Activated naive CD4-positive, alpha-beta T cell treated with anti-CD3 and anti-CD28 coated beads, Interleukin-2, amount 10 ng/mL, durations not matched to agents 7 days and 5 days (primary cell): ENCODE measurements at regions not wholly inside any gene's neighbourhood (a gene's known extent, or its start where the extent isn't known, plus 50 kb on each side); places are given as distances from the start of the nearest gene placed in this dataset.
"Not testable (repeated sequence)": the region's sequence is repeated elsewhere in the genome, so short reads cannot be mapped to it uniquely, and the experiment has no call there.

Experiments
- CTCF ChIA-PET: fragments of 350-600 bp; sonication (Branson Sonifier 250); formaldehyde crosslinking; loops from one replicate; lab custom pipeline; 2021; ENCODE audit warnings: antibody characterized with exemption; lab: Charles Lee
- DNase-seq: peaks from one replicate; pipeline ENCODE4 v3.0.0-alpha.2; 2020
- H3K27ac Mint-ChIP-seq: one replicate; pipeline ENCODE4 v1.8.0; 2021; ENCODE audit warnings: mild to moderate bottlenecking, moderate library complexity, mixed read lengths
- H3K27me3 Mint-ChIP-seq: one replicate; pipeline ENCODE4 v1.8.0; 2021; ENCODE audit warnings: mild to moderate bottlenecking, mixed read lengths
- H3K36me3 Mint-ChIP-seq: one replicate; pipeline ENCODE4 v1.8.0; 2021; ENCODE audit warnings: mixed read lengths
- H3K4me1 Mint-ChIP-seq: one replicate; pipeline ENCODE4 v1.8.0; 2021; ENCODE audit warnings: mixed read lengths
- H3K4me3 Mint-ChIP-seq: one replicate; pipeline ENCODE4 v1.8.0; 2021; ENCODE audit warnings: mild to moderate bottlenecking, moderate library complexity, mixed read lengths
- H3K9me3 Mint-ChIP-seq: one replicate; pipeline ENCODE4 v1.8.0; 2021; ENCODE audit warnings: mixed read lengths

DNA sequence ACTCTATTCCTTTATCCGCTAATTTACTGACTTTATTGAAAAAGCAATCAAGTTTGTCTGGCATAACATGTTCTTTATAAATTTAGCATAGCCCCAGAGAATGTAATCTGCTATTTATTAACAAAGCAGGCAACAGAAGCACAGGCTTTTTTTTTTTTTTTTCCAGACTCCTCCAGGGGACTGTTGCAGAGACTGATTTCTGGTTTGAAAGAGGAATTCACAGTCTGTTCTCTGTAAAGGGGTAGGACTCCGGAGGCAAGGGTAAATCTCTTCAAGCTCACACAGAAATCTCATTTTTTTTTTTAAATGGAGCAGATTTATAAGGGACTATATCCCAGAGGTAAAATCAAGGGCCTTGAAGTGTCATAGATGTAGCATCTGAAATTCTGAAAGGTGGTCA lies 1386.5 kb upstream of the CDH8 start:
- DNase-seq: no peak
- H3K27ac Mint-ChIP-seq: no peak overlapping the region
- CTCF ChIA-PET: no interaction called here
- no peak overlapping the region for H3K4me3 Mint-ChIP-seq
- no peaks in the 10 kb centered on the region for H3K4me1 Mint-ChIP-seq
- H3K36me3 Mint-ChIP-seq: no peaks in the 10 kb centered on the region
- no peaks in the 10 kb centered on the region for H3K27me3 Mint-ChIP-seq
- H3K9me3 Mint-ChIP-seq: peaks cover 10% of the 10 kb centered on the region

DNA sequence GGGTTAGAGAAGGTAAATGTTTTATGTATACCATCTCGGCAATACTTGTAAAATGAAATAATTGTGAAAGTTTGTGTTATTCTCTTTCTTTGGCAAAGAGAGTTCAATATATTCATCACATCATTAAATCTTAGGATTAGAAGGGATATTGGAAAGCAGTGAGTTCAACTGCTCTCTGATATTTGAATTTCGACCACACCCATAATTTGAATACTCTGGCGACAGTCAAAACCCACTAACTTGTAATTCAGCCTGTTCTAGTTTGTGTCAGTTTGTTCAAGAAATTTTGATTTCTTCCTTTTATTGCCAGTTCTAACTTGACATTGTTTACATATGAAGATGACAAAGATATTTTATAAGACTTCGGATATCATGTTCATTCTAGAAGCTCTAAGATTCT lies 1380.5 kb upstream of the CDH8 start:
- Mint-ChIP-seq H3K4me3 (no peak overlapping the region), H3K9me3 (peaks cover 13% of the 10 kb centered on the region), H3K36me3 (no peaks in the 10 kb centered on the region), H3K4me1 (no peaks in the 10 kb centered on the region), H3K27ac (no peak overlapping the region), H3K27me3 (no peaks in the 10 kb centered on the region)
- CTCF ChIA-PET: no interaction called here
- DNase-seq: no peak

- CTCF ChIA-PET: no interaction called here
- H3K4me1 Mint-ChIP-seq: no peaks in the 10 kb centered on the region
- H3K4me3 Mint-ChIP-seq: no peak overlapping the region
- H3K27ac Mint-ChIP-seq: no peak overlapping the region
- H3K36me3 Mint-ChIP-seq: no peaks in the 10 kb centered on the region
- DNase-seq: no peak
- H3K27me3 Mint-ChIP-seq: no peaks in the 10 kb centered on the region
- H3K9me3 Mint-ChIP-seq: peaks cover 13% of the 10 kb centered on the region
These were observed 1378.8 kb upstream of the CDH8 start for GRCh38 chr16:63415014-63415413.

DNA sequence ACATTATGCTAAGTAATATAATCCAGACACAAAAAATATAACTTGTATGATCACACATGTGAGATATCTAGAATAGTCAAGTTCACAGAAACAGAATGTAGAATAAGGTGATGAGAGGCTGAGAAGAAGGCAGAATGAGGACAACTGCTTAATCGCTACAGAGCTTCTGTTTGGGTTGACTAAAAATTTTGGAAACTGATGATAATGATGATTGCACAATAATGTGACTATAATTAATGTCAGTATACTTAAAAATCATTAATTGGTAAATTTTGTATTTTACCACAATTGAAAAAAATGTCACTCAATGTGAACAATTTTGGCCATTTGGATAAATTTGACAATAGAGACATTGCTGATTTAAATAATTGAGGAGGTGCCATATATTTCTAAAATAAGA lies 1374.4 kb upstream of the CDH8 start:
- Mint-ChIP-seq H3K4me3 (no peak overlapping the region), H3K27me3 (no peaks in the 10 kb centered on the region), H3K4me1 (no peaks in the 10 kb centered on the region), H3K27ac (no peak overlapping the region), H3K9me3 (peaks cover 10% of the 10 kb centered on the region), H3K36me3 (no peaks in the 10 kb centered on the region)
- DNase-seq: no peak
- CTCF ChIA-PET: no interaction called here

DNA sequence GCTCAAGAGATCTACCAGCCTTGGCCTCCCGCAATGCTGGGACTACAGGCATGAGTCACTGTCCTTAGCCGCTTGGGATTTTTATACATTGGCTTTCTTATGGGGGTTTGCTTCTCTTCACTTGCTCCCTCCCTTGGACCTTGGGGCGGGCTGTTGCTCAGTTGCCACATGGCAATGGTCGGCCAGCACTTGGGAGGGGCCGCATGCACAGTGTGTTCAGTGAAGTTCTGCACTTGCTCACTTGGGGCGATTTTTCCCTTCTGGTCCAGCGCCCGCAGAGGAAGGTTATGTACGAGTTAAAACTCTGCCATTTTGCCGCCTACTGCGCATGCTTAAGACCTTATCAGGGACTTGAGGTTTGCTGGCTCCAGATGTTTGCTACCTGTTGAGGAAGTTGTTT lies 1367.6 kb upstream of the CDH8 start:
- Mint-ChIP-seq H3K36me3 (no peaks in the 10 kb centered on the region), H3K4me1 (no peaks in the 10 kb centered on the region), H3K9me3 (peaks cover 12% of the 10 kb centered on the region), H3K4me3 (no peak overlapping the region), H3K27me3 (no peaks in the 10 kb centered on the region), H3K27ac (no peak overlapping the region)
- no peak for DNase-seq
- CTCF ChIA-PET: no interaction called here

DNA sequence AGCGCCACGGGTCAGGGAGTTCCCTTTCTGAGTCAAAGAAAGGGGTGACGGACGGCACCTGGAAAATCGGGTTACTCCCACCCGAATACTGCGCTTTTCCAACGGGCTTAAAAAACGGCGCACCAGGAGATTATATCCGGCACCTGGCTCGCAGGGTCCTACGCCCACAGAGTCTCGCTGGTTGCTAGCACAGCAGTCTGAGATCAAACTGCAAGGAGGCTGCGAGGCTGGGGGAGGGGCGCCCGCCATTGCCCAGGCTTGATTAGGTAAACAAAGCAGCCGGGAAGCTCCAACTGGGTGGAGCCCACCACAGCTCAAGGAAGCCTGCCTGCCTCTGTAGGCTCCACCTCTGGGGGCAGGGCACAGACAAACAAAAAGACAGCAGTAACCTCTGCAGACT lies 1352.0 kb upstream of the CDH8 start:
- H3K27me3 Mint-ChIP-seq, H3K36me3 Mint-ChIP-seq, H3K9me3 Mint-ChIP-seq, H3K4me1 Mint-ChIP-seq, H3K27ac Mint-ChIP-seq, DNase-seq, H3K4me3 Mint-ChIP-seq, CTCF ChIA-PET: not testable (repeated sequence)

DNA sequence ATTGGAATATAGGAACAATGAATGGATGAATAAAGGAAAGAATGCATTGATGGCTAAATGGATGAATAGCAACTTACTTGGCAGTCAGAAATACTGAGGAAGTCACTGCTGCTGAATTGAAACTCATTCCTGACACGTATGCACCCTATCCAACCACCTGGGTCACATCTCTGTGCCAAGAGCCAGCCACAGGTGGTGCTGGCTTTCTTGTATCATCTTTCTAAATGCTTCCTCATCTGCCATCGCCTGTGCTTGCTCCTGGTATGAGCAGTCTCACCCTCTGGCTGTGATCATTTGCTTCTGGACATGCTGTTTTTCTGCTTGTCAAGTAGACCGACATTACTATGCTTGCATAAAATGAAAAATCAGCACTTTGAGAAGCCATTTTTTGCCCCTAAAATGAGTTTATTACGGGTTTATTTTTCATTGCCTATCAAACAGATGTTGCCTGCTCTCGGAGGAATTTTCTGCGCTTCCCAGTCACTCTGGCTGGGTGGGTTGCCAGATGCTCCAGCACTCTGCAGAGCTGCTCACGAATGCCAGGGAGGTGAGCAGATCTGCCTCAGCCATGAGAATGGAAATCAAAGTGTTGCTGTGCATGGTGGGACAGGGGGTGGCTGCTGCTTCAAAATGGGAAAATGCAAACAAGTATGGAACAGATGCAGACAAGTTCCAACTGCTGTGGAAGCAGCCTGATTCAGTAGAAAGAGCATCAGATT lies 1349.6 kb upstream of the CDH8 start:
- Mint-ChIP-seq H3K36me3 (no peaks in the 10 kb centered on the region), H3K9me3 (peaks cover 3% of the 10 kb centered on the region), H3K27ac (no peak overlapping the region), H3K27me3 (no peaks in the 10 kb centered on the region), H3K4me1 (no peaks in the 10 kb centered on the region), H3K4me3 (no peak overlapping the region)
- DNase-seq: no peak
- CTCF ChIA-PET: no interaction called here

GRCh38 chr16:63373744-63374143 lies 1337.5 kb upstream of the CDH8 start:
- H3K27ac Mint-ChIP-seq: no peak overlapping the region
- CTCF ChIA-PET: no interaction called here
- H3K36me3 Mint-ChIP-seq: no peaks in the 10 kb centered on the region
- H3K4me3 Mint-ChIP-seq: no peak overlapping the region
- no peak for DNase-seq
- H3K27me3 Mint-ChIP-seq: no peaks in the 10 kb centered on the region
- no peaks in the 10 kb centered on the region for H3K4me1 Mint-ChIP-seq
- H3K9me3 Mint-ChIP-seq: peaks cover 14% of the 10 kb centered on the region

DNA sequence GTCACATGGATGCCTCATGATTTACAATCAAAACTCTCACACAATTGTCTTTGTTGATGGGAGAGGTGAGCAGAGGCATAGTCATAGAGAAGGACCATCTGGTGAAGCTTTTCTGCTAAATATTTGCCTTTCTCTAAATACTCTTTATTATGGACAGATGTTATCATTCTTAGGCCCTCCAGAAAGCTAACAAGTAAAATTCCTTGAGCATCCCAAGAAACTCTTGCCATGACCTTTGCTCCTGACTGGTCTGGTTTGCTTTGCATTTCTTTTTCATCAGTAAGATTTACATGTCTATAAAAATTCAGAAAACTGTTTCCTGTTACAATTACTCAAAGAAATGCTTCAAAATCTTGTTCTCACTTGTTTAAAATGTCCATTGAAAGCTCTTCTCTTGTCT lies 1336.6 kb upstream of the CDH8 start:
- no peaks in the 10 kb centered on the region for H3K4me1 Mint-ChIP-seq
- CTCF ChIA-PET: no interaction called here
- H3K9me3 Mint-ChIP-seq: peaks cover 17% of the 10 kb centered on the region
- no peak overlapping the region for H3K27ac Mint-ChIP-seq
- no peak for DNase-seq
- H3K36me3 Mint-ChIP-seq: no peaks in the 10 kb centered on the region
- H3K4me3 Mint-ChIP-seq: no peak overlapping the region
- H3K27me3 Mint-ChIP-seq: no peaks in the 10 kb centered on the region

- CTCF ChIA-PET: no interaction called here
- H3K27ac Mint-ChIP-seq: no peak overlapping the region
- DNase-seq: no peak
- H3K4me3 Mint-ChIP-seq: no peak overlapping the region
- H3K36me3 Mint-ChIP-seq: no peaks in the 10 kb centered on the region
- no peaks in the 10 kb centered on the region for H3K27me3 Mint-ChIP-seq
- H3K9me3 Mint-ChIP-seq: peaks cover 17% of the 10 kb centered on the region
- H3K4me1 Mint-ChIP-seq: no peaks in the 10 kb centered on the region
These were observed 1336.0 kb upstream of the CDH8 start for GRCh38 chr16:63372283-63372682.

GRCh38 chr16:63365649-63366304 lies 1329.5 kb upstream of the CDH8 start:
- Mint-ChIP-seq H3K27me3 (no peaks in the 10 kb centered on the region), H3K9me3 (peaks cover 11% of the 10 kb centered on the region), H3K4me3 (no peak overlapping the region), H3K27ac (no peak overlapping the region), H3K4me1 (no peaks in the 10 kb centered on the region), H3K36me3 (no peaks in the 10 kb centered on the region)
- DNase-seq: no peak
- CTCF ChIA-PET: no interaction called here

DNA sequence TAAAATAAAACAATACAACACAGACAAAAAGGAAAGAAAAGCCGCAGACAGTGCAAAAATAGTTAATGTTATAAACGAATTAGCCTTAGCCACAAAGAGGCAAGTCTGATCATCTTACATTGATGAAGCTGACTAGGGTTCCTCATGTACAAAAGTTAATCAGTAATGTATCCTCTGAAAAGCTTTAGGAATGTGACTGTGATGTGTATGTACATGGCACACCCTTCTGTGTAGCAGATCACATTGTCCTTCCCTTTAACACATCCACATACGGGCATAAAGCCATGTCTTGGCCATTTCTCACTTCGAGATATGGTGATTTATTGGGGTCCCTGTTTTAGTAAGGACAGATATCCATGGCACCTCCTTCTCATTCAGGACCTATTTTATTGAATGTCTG lies 1327.5 kb upstream of the CDH8 start:
- no peaks in the 10 kb centered on the region for H3K27me3 Mint-ChIP-seq
- no peaks in the 10 kb centered on the region for H3K36me3 Mint-ChIP-seq
- H3K4me1 Mint-ChIP-seq: no peaks in the 10 kb centered on the region
- H3K4me3 Mint-ChIP-seq: no peak overlapping the region
- H3K9me3 Mint-ChIP-seq: peaks cover 3% of the 10 kb centered on the region
- H3K27ac Mint-ChIP-seq: no peak overlapping the region
- CTCF ChIA-PET: no interaction called here
- DNase-seq: no peak

DNA sequence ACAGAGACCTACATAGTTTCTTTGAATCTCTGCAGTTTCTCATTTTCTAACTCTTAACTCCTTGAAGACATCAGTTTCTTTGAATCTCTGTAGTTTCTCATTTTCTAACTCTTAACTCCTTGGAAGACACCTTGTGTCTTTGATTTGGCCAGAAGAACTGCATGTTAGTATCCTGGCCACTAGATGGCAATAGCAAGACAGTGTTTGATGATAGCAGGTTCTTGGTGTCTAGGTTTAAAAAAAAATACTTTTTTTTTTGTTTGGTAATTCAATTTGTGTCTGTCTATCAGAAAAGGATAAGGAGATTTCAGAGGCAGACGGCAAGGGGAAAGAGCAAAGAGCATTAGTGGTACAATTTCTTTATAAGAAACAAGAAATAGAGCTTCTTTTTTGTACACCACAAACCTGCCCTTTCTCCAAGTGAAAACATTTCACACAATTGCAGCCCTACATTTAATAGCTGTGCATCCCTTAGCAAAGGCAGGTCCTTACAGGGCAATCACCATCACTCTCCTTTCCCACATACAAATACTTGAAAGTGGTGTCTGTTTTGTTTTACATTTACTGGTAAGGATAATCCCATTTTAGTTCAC lies 1324.9 kb upstream of the CDH8 start:
- Mint-ChIP-seq H3K27me3 (no peaks in the 10 kb centered on the region), H3K36me3 (no peaks in the 10 kb centered on the region), H3K4me3 (no peak overlapping the region), H3K27ac (no peak overlapping the region), H3K9me3 (no peaks in the 10 kb centered on the region), H3K4me1 (no peaks in the 10 kb centered on the region)
- CTCF ChIA-PET: interaction anchor here (0.8 kb wide), 1 partner anchor 17 kb away, joined by 4 read pairs; no protein-coding TSS in a partner anchor
- DNase-seq: no peak

- CTCF ChIA-PET: no interaction called here
- Mint-ChIP-seq H3K27me3 (no peaks in the 10 kb centered on the region), H3K9me3 (peaks cover 6% of the 10 kb centered on the region), H3K4me1 (no peaks in the 10 kb centered on the region), H3K36me3 (no peaks in the 10 kb centered on the region), H3K4me3 (no peak overlapping the region), H3K27ac (no peak overlapping the region)
- DNase-seq: no peak
These were observed 1313.7 kb upstream of the CDH8 start for GRCh38 chr16:63349961-63350360.

DNA sequence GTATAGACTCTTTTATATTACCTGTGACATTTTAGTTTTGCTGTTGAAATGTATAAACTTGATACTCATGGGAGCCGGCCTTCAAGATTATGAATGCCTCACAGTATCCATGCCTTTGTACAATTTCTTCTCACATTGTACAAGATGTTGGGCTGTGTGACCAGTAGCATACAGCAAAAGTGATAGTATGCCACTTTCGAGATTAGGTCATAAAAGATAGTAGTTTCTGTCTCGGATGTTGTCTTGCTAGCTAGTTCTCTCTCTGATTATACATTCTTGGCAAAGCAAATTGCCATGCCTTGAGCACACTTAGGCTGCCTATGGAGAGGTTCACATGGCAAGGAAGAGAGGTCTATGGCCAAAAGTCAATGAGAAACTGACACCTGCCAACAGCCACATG lies 1309.8 kb upstream of the CDH8 start:
- CTCF ChIA-PET: no interaction called here
- no peak for DNase-seq
- Mint-ChIP-seq H3K27me3 (no peaks in the 10 kb centered on the region), H3K36me3 (no peaks in the 10 kb centered on the region), H3K4me1 (no peaks in the 10 kb centered on the region), H3K9me3 (peaks cover 8% of the 10 kb centered on the region), H3K27ac (no peak overlapping the region), H3K4me3 (no peak overlapping the region)
